Mesendoderm (in vitro differentiated cells): ENCODE measurements at regions not wholly inside any gene's neighbourhood (a gene's known extent, or its start where the extent isn't known, plus 50 kb on each side); places are given as distances from the start of the nearest gene placed in this dataset.

ENCODE experiments used
- DNase-seq: peaks from one replicate; pipeline ENCODE4 v3.0.0; 2013
- H2AK5ac ChIP-seq: 2 replicates; pipeline ENCODE4 v1.6.1; 2013; ENCODE audit warnings: low read length, inconsistent platforms
- H2BK120ac ChIP-seq: 2 replicates; pipeline ENCODE4 v1.6.1; 2013; ENCODE audit warnings: low read depth, mild to moderate bottlenecking, low read length, moderate library complexity, mixed read lengths
- H2BK15ac ChIP-seq: replicated peaks from 2 replicates; pipeline ENCODE4 v1.6.1; 2013; ENCODE audit warnings: low read depth, mild to moderate bottlenecking, moderate library complexity
- H2BK5ac ChIP-seq: 2 replicates; pipeline ENCODE4 v1.6.1; 2013; ENCODE audit warnings: low read length, inconsistent platforms
- H3K18ac ChIP-seq: 2 replicates; pipeline ENCODE4 v1.6.1; 2013; ENCODE audit warnings: mild to moderate bottlenecking, low read length, mixed read lengths
- H3K23ac ChIP-seq: one replicate; pipeline ENCODE4 v1.6.1; 2013; ENCODE audit warnings: low read length
- H3K27ac ChIP-seq: 2 replicates; pipeline ENCODE4 v1.5.1; 2013; ENCODE audit warnings: low read depth, mild to moderate bottlenecking, inconsistent platforms, low read length, moderate library complexity
- H3K27me3 ChIP-seq: 2 replicates; pipeline ENCODE4 v1.6.1; 2013; ENCODE audit warnings: low read length, control low read depth, mild to moderate bottlenecking, inconsistent platforms; ENCODE audit not compliant: insufficient read depth, poor library complexity
- H3K36me3 ChIP-seq: 2 replicates; pipeline ENCODE4 v1.6.1; 2013; ENCODE audit warnings: low read length, inconsistent platforms; ENCODE audit not compliant: control insufficient read depth, insufficient read depth
- H3K4ac ChIP-seq: one replicate; pipeline ENCODE4 v1.6.1; 2013; ENCODE audit warnings: low read depth, mild to moderate bottlenecking, low read length, moderate library complexity
- H3K4me1 ChIP-seq: 2 replicates; pipeline ENCODE4 v1.6.1; 2013; ENCODE audit warnings: low read depth, low read length, inconsistent platforms; ENCODE audit not compliant: control insufficient read depth
- H3K4me2 ChIP-seq: 2 replicates; pipeline ENCODE4 v1.6.1; 2013; ENCODE audit warnings: low read length
- H3K4me3 ChIP-seq: 2 replicates; pipeline ENCODE4 v1.5.1; 2013; ENCODE audit warnings: mild to moderate bottlenecking, low read length
- H3K56ac ChIP-seq: one replicate; pipeline ENCODE4 v1.6.1; 2013; ENCODE audit warnings: low read length
- H3K79me1 ChIP-seq: 2 replicates; pipeline ENCODE4 v1.6.1; 2013; ENCODE audit warnings: low read length, inconsistent platforms
- H3K79me2 ChIP-seq: 2 replicates; pipeline ENCODE4 v1.6.1; 2013; ENCODE audit warnings: mild to moderate bottlenecking, low read length; ENCODE audit not compliant: control insufficient read depth, insufficient read depth
- H3K9ac ChIP-seq: 2 replicates; pipeline ENCODE4 v1.6.1; 2013; ENCODE audit warnings: low read length, inconsistent platforms
- H4K5ac ChIP-seq: one replicate; pipeline ENCODE4 v1.6.1; 2013; ENCODE audit warnings: low read length
- H4K8ac ChIP-seq: one replicate; pipeline ENCODE4 v1.6.1; 2013; ENCODE audit warnings: low read depth, mild to moderate bottlenecking, control low read depth, low read length, moderate library complexity
- WGBS: extraction: QIAGEN DNeasy Blood & Tissue Kit; methylation state at CpG from one replicate; pipeline ENCODE4 v1.1.7; 2013; ENCODE audit warnings: low lambda C conversion rate, missing lambda C conversion rate; ENCODE audit not compliant: insufficient coverage; ENCODE audit errors: extremely low coverage; 5-methylcytosine and 5-hydroxymethylcytosine counted together

- Histone ChIP-seq H3K79me2 (no peaks in the 10 kb centered on the region), H4K5ac (no peak overlapping the region), H2BK120ac (no peak overlapping the region), H3K56ac (no peak overlapping the region), H2BK15ac (no peak overlapping the region), H3K4me3 (no peak overlapping the region), H2AK5ac (no peak overlapping the region), H3K4me1 (no peaks in the 10 kb centered on the region), H3K4me2 (no peak overlapping the region), H3K79me1 (no peaks in the 10 kb centered on the region), H3K9ac (no peak overlapping the region), H3K27me3 (no peaks in the 10 kb centered on the region), H3K23ac (no peak overlapping the region), H2BK5ac (no peak overlapping the region), H3K27ac (no peak overlapping the region), H3K36me3 (no peaks in the 10 kb centered on the region), H3K4ac (no peak overlapping the region), H3K18ac (no peak overlapping the region), H4K8ac (no peak overlapping the region)
- no peak for DNase-seq
Measured at GRCh38 chr14:30185832-30186231, 258.2 kb upstream of the PRKD1 start.

- no peak overlapping the region for H3K27ac ChIP-seq
Measured at GRCh38 chr14:30191639-30192279, 264.1 kb upstream of the PRKD1 start.

GRCh38 chr14:30193101-30193500 is 265.5 kb upstream of the PRKD1 start:
- Histone ChIP-seq H3K27me3 (no peaks in the 10 kb centered on the region), H2AK5ac (no peak overlapping the region), H4K8ac (no peak overlapping the region), H3K4me1 (no peaks in the 10 kb centered on the region), H3K18ac (no peak overlapping the region), H3K4ac (no peak overlapping the region), H3K36me3 (no peaks in the 10 kb centered on the region), H3K79me1 (no peaks in the 10 kb centered on the region), H3K9ac (no peak overlapping the region), H2BK5ac (no peak overlapping the region), H3K4me3 (no peak overlapping the region), H3K79me2 (no peaks in the 10 kb centered on the region), H3K56ac (no peak overlapping the region), H3K23ac (no peak overlapping the region), H3K4me2 (no peak overlapping the region), H2BK120ac (no peak overlapping the region), H2BK15ac (no peak overlapping the region), H3K27ac (no peak overlapping the region), H4K5ac (no peak overlapping the region)
- no peak for DNase-seq
- no CpG with 5 or more reads among the region's 4 CpGs for WGBS

More at GRCh38 chr14:30191639-30192279, 264.1 kb upstream of the PRKD1 start:
- H2AK5ac ChIP-seq = no peak overlapping the region
- H3K4me1 ChIP-seq = no peaks in the 10 kb centered on the region
- no peak overlapping the region for H2BK5ac ChIP-seq
- H4K5ac ChIP-seq = no peak overlapping the region
- no peaks in the 10 kb centered on the region for H3K79me1 ChIP-seq
- no peaks in the 10 kb centered on the region for H3K27me3 ChIP-seq
- no peak overlapping the region for H3K18ac ChIP-seq
- H3K36me3 ChIP-seq = no peaks in the 10 kb centered on the region
- H2BK15ac ChIP-seq = no peak overlapping the region
- no peak overlapping the region for H3K4me2 ChIP-seq
- H3K4ac ChIP-seq = no peak overlapping the region
- H3K23ac ChIP-seq = no peak overlapping the region
- WGBS = no CpG with 5 or more reads among the region's 2 CpGs
- no peak for DNase-seq
- no peak overlapping the region for H3K4me3 ChIP-seq
- no peak overlapping the region for H3K56ac ChIP-seq
- no peak overlapping the region for H4K8ac ChIP-seq
- H3K79me2 ChIP-seq = no peaks in the 10 kb centered on the region
- no peak overlapping the region for H3K9ac ChIP-seq
- no peak overlapping the region for H2BK120ac ChIP-seq

- no peak overlapping the region for H3K4me3 ChIP-seq
- no peak overlapping the region for H3K27ac ChIP-seq
- no CpG with 5 or more reads among the region's 4 CpGs for WGBS
- no peak overlapping the region for H2BK120ac ChIP-seq
- no peak overlapping the region for H3K56ac ChIP-seq
- H3K4me2 ChIP-seq = no peak overlapping the region
- H3K23ac ChIP-seq = no peak overlapping the region
- no peak overlapping the region for H3K18ac ChIP-seq
- H3K79me2 ChIP-seq = no peaks in the 10 kb centered on the region
- H3K4ac ChIP-seq = no peak overlapping the region
- no peak overlapping the region for H4K8ac ChIP-seq
- no peak overlapping the region for H2BK15ac ChIP-seq
- no peak overlapping the region for H2BK5ac ChIP-seq
- H4K5ac ChIP-seq = no peak overlapping the region
- no peaks in the 10 kb centered on the region for H3K79me1 ChIP-seq
- DNase-seq = no peak
- H3K27me3 ChIP-seq = no peaks in the 10 kb centered on the region
- H3K36me3 ChIP-seq = no peaks in the 10 kb centered on the region
- no peaks in the 10 kb centered on the region for H3K4me1 ChIP-seq
- H3K9ac ChIP-seq = no peak overlapping the region
- H2AK5ac ChIP-seq = no peak overlapping the region
Measured at GRCh38 chr14:30193845-30194501, 266.3 kb upstream of the PRKD1 start.

GRCh38 chr14:30194741-30195148 is 267.1 kb upstream of the PRKD1 start:
- no peak overlapping the region for H4K8ac ChIP-seq
- no peak overlapping the region for H3K9ac ChIP-seq
- no peak for DNase-seq
- no peak overlapping the region for H2BK15ac ChIP-seq
- no peaks in the 10 kb centered on the region for H3K79me2 ChIP-seq
- no peaks in the 10 kb centered on the region for H3K27me3 ChIP-seq
- no peak overlapping the region for H2AK5ac ChIP-seq
- WGBS = no CpG with 5 or more reads among the region's 2 CpGs
- H3K4me2 ChIP-seq = no peak overlapping the region
- H3K4ac ChIP-seq = no peak overlapping the region
- no peak overlapping the region for H3K4me3 ChIP-seq
- H2BK5ac ChIP-seq = no peak overlapping the region
- no peaks in the 10 kb centered on the region for H3K36me3 ChIP-seq
- H2BK120ac ChIP-seq = no peak overlapping the region
- no peak overlapping the region for H3K18ac ChIP-seq
- H3K79me1 ChIP-seq = no peaks in the 10 kb centered on the region
- H3K4me1 ChIP-seq = no peaks in the 10 kb centered on the region
- no peak overlapping the region for H4K5ac ChIP-seq
- H3K23ac ChIP-seq = no peak overlapping the region
- H3K27ac ChIP-seq = no peak overlapping the region
- H3K56ac ChIP-seq = no peak overlapping the region

- Histone ChIP-seq H3K56ac (no peak overlapping the region), H3K4me3 (no peak overlapping the region), H3K79me2 (no peaks in the 10 kb centered on the region), H3K23ac (no peak overlapping the region), H2BK15ac (no peak overlapping the region), H2BK120ac (no peak overlapping the region), H3K4me1 (no peaks in the 10 kb centered on the region), H3K18ac (no peak overlapping the region), H3K4ac (no peak overlapping the region), H3K36me3 (no peaks in the 10 kb centered on the region), H3K79me1 (no peaks in the 10 kb centered on the region), H2BK5ac (no peak overlapping the region), H3K27me3 (peaks cover 2% of the 10 kb centered on the region), H3K4me2 (no peak overlapping the region), H4K5ac (no peak overlapping the region), H3K27ac (no peak overlapping the region), H3K9ac (no peak overlapping the region), H2AK5ac (no peak overlapping the region), H4K8ac (no peak overlapping the region)
- no peak for DNase-seq
- WGBS = no CpG with 5 or more reads among the region's 3 CpGs
Measured at GRCh38 chr14:30195941-30196340, 268.3 kb upstream of the PRKD1 start.
